ENCODE measurements at regions not wholly inside any gene's neighbourhood (a gene's known extent, or its start where the extent isn't known, plus 50 kb on each side); places are given as distances from the start of the nearest gene placed in this dataset.

DNA sequence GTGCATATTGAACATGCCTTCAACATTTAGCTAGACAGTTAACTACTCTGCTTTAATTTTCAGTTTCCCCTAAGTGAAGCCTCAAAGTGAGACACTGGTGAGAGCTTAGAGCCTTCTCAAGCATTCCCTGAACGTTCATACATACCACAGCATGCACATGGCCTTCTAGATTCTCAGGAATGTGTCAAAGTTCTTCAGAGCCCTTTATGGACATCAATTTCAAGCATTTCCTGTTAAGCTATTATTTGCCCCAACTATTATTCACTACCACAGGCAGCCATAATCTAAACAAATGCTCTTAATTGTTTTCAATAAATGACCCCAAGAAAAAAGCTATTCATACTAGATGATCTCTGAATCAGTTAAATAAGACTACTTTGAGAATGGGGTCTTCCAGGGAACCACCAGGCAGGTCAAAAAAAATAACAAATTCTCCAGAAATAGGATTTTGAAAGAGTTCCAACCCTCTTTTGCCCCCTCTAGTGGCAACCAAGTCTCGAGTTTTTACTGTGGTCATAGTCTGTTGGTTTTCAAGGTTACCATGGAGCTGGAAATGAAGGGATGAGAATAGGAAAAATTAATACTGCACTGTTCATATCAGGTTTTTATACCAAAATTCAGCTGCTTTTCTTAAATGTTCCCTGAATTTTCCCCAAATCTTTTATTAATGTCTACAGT lies 235.4 kb downstream of the RAB28 start:
- no peak overlapping the region for H3K27ac ChIP-seq (ENCODE audit: low read length)
- no peak overlapping the region for H3K9ac ChIP-seq (ENCODE audit: low read length)
- peaks cover 3% of the 10 kb centered on the region for H3K9me3 ChIP-seq (ENCODE audit: control insufficient read depth, low read depth, low read length)
- H3K4me3 ChIP-seq (ENCODE audit: low read length) = no peak overlapping the region
- no peaks in the 10 kb centered on the region for H3K27me3 ChIP-seq (ENCODE audit: control insufficient read depth, insufficient read depth, low read length)
- H3K36me3 ChIP-seq (ENCODE audit: control insufficient read depth, low read depth, low read length) = no peaks in the 10 kb centered on the region
- no peaks in the 10 kb centered on the region for H3K4me1 ChIP-seq (ENCODE audit: control insufficient read depth, low read depth, low read length)

DNA sequence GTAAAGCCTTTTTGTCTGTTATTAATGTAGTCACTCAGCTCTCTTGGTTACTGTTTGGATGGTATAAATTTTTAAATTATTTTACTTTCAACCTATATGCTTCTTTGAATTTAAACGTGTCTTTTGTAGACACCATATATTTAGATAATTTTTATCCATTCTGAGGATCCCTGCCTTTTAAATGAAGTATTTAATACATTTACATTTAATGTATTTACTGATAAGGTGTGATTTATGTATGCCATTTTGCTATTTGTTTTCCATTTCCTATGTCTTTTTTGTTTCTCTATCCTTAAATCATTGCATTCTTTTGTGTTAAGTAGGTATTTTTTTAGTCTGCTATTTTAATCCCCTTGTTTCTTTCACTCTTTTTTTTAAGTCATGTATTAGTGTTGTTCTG lies 238.0 kb downstream of the RAB28 start:
- Histone ChIP-seq H3K9ac (ENCODE audit: low read length) (no peak overlapping the region), H3K4me3 (ENCODE audit: low read length) (no peak overlapping the region), H3K9me3 (ENCODE audit: control insufficient read depth, low read depth, low read length) (peaks cover 3% of the 10 kb centered on the region), H3K27ac (ENCODE audit: low read length) (no peak overlapping the region), H3K27me3 (ENCODE audit: control insufficient read depth, insufficient read depth, low read length) (no peaks in the 10 kb centered on the region), H3K36me3 (ENCODE audit: control insufficient read depth, low read depth, low read length) (no peaks in the 10 kb centered on the region), H3K4me1 (ENCODE audit: control insufficient read depth, low read depth, low read length) (no peaks in the 10 kb centered on the region)

DNA sequence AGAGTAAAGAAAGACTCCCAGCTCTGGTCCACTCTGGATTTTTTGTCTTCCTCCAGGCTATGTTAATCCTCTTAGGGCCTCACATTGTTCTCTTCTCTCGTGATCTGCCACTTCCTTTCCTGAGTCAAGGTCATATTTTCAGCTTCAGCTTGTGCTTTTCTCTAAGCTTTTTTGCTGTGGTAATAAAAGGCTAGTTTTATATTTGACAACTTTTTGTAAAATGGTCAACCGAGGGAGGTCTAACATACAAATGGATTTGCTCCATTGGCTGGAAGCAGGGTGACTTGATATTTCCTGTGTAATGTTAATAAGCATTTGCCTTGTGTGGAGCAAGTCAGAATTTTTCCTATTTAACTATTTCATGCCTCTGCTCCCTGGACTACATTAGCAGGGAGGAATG lies 239.7 kb downstream of the RAB28 start:
- H3K9ac ChIP-seq (ENCODE audit: low read length) = no peak overlapping the region

DNA sequence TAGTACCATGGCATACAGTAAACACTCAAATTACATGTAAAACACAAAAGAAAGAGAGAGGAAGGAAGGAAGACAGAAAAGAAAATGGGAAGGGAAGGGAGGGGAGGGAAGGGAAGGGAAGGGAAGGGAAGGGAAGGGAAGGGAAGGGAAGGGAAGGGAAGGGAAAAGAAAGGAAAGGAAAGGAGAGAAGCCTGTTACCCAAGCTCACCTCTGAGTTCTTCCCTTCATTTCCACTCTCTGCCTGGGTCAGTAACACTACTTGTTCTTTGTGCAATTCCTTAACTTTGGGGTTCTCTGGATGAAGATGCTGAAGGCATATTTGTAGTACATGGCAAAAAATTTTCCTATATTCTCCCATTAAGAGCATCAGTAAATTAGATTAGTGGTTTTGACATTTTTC lies 241.0 kb downstream of the RAB28 start:
- Histone ChIP-seq H3K27me3 (ENCODE audit: control insufficient read depth, insufficient read depth, low read length) (no peaks in the 10 kb centered on the region), H3K27ac (ENCODE audit: low read length) (no peak overlapping the region), H3K9me3 (ENCODE audit: control insufficient read depth, low read depth, low read length) (peaks cover 3% of the 10 kb centered on the region), H3K9ac (ENCODE audit: low read length) (no peak overlapping the region), H3K4me1 (ENCODE audit: control insufficient read depth, low read depth, low read length) (no peaks in the 10 kb centered on the region), H3K36me3 (ENCODE audit: control insufficient read depth, low read depth, low read length) (no peaks in the 10 kb centered on the region), H3K4me3 (ENCODE audit: low read length) (no peak overlapping the region)

More for the DNA sequence above, 239.7 kb downstream of the RAB28 start:
- Histone ChIP-seq H3K9me3 (ENCODE audit: control insufficient read depth, low read depth, low read length) (peaks cover 3% of the 10 kb centered on the region), H3K36me3 (ENCODE audit: control insufficient read depth, low read depth, low read length) (no peaks in the 10 kb centered on the region), H3K27ac (ENCODE audit: low read length) (no peak overlapping the region), H3K27me3 (ENCODE audit: control insufficient read depth, insufficient read depth, low read length) (no peaks in the 10 kb centered on the region), H3K4me3 (ENCODE audit: low read length) (no peak overlapping the region), H3K4me1 (ENCODE audit: control insufficient read depth, low read depth, low read length) (no peaks in the 10 kb centered on the region)

DNA sequence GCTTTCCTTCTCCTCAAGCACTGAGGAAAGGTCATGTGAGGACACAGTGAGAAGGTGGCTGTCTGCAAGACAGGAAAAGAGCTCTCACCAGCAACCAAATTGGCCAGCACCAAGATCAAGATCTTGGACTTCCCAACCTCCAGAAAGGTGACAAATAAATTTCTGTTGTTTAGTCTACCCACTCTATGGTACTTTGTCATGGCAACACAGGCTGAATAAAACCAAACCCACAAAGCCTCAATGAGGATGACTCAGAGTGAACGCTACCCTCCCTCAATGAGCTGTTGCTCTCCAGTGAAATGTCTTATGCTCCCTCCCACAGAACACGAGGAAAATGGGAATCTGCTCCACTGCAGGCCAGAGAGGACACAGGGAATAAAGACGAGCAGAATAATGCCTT lies 244.1 kb downstream of the RAB28 start:
- Histone ChIP-seq H3K9me3 (ENCODE audit: control insufficient read depth, low read depth, low read length) (no peaks in the 10 kb centered on the region), H3K27ac (ENCODE audit: low read length) (no peak overlapping the region), H3K27me3 (ENCODE audit: control insufficient read depth, insufficient read depth, low read length) (no peaks in the 10 kb centered on the region), H3K9ac (ENCODE audit: low read length) (no peak overlapping the region), H3K4me1 (ENCODE audit: control insufficient read depth, low read depth, low read length) (no peaks in the 10 kb centered on the region), H3K4me3 (ENCODE audit: low read length) (no peak overlapping the region), H3K36me3 (ENCODE audit: control insufficient read depth, low read depth, low read length) (no peaks in the 10 kb centered on the region)

DNA sequence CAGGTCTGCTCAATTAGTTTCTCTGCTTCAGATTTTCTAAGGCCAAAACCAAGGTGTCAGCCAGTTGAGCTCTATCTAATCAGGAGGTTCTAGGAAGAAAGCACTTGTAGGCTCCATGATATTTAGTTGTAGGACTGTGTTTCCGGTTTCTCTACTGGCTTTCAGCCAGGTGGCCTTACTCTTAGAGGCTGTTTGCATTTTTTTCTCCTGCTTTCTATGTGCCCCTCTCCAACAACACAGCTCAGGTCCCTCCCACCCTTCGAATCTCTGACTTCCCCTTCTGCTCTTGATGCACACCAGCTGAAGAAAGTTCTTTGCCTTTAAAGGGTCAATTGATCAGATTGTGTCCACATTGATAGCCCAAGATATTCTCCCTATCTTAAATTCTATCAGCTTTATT lies 245.2 kb downstream of the RAB28 start:
- no peaks in the 10 kb centered on the region for H3K9me3 ChIP-seq (ENCODE audit: control insufficient read depth, low read depth, low read length)
- H3K36me3 ChIP-seq (ENCODE audit: control insufficient read depth, low read depth, low read length) = no peaks in the 10 kb centered on the region
- H3K4me3 ChIP-seq (ENCODE audit: low read length) = no peak overlapping the region
- no peaks in the 10 kb centered on the region for H3K27me3 ChIP-seq (ENCODE audit: control insufficient read depth, insufficient read depth, low read length)
- H3K4me1 ChIP-seq (ENCODE audit: control insufficient read depth, low read depth, low read length) = no peaks in the 10 kb centered on the region
- H3K9ac ChIP-seq (ENCODE audit: low read length) = no peak overlapping the region
- no peak overlapping the region for H3K27ac ChIP-seq (ENCODE audit: low read length)

DNA sequence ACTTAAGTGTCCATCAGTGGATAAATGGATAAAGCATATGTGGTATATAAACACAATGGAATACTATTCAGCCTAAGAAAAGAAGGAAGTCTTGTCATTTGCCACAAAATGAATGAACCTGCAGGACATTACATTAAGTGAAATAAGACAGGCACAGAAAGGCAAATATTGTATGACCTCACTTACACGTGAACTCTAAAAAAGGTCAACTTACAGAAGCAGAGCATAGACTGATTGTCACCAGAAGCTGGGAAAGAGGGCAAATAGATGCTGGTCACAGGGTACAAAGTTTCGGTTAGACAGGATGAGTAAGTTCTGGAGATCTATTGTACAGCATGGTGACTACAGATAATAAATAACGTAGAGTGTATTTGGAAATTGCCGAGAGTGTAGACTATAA lies 247.7 kb downstream of the RAB28 start:
- H3K27ac ChIP-seq (ENCODE audit: low read length) = no peak overlapping the region
- no peaks in the 10 kb centered on the region for H3K27me3 ChIP-seq (ENCODE audit: control insufficient read depth, insufficient read depth, low read length)
- no peak overlapping the region for H3K9ac ChIP-seq (ENCODE audit: low read length)
- no peak overlapping the region for H3K4me3 ChIP-seq (ENCODE audit: low read length)
- H3K36me3 ChIP-seq (ENCODE audit: control insufficient read depth, low read depth, low read length) = no peaks in the 10 kb centered on the region
- no peaks in the 10 kb centered on the region for H3K9me3 ChIP-seq (ENCODE audit: control insufficient read depth, low read depth, low read length)
- H3K4me1 ChIP-seq (ENCODE audit: control insufficient read depth, low read depth, low read length) = no peaks in the 10 kb centered on the region

DNA sequence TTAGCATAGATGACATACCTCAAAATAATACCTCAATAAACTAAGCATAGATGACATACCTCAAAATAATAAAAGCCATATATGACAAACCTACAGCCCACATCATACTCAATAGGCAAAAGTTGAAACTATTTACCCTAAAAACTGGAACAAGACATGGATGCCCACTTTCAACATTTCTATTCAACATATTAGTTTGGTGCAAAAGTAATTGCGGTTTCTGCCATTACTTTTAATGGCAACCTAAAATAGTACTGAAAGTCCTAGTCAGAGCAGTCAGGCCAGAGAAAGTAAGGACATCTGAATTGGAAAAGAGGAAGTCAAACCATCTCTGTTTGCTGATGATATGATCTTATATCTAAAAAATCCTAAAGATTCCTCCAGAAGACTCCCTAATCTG lies 250.4 kb downstream of the RAB28 start:
- Histone ChIP-seq H3K4me1 (ENCODE audit: control insufficient read depth, low read depth, low read length) (no peaks in the 10 kb centered on the region), H3K9ac (ENCODE audit: low read length) (no peak overlapping the region), H3K27ac (ENCODE audit: low read length) (no peak overlapping the region), H3K9me3 (ENCODE audit: control insufficient read depth, low read depth, low read length) (no peaks in the 10 kb centered on the region), H3K36me3 (ENCODE audit: control insufficient read depth, low read depth, low read length) (no peaks in the 10 kb centered on the region), H3K27me3 (ENCODE audit: control insufficient read depth, insufficient read depth, low read length) (no peaks in the 10 kb centered on the region), H3K4me3 (ENCODE audit: low read length) (no peak overlapping the region)

DNA sequence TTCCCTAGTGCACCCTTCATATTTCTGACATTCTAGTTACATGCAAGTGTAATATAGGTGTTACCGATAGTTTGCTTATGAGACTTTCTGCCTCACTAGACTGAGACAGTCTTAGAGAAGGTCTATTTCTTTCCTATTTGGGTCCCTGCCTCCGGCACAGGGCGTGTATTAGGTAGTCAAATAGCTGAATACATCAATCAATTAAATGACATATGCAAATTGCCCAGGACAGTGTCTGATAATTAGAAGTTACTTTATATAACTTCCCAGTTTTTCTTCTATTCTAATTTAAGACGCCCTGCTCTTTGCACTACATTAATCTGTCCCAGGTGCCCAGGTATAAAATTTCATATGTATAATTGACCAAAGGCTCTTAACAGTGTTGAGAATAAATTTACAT lies 264.2 kb downstream of the RAB28 start:
- no peaks in the 10 kb centered on the region for H3K27me3 ChIP-seq (ENCODE audit: control insufficient read depth, insufficient read depth, low read length)
- no peaks in the 10 kb centered on the region for H3K36me3 ChIP-seq (ENCODE audit: control insufficient read depth, low read depth, low read length)
- no peaks in the 10 kb centered on the region for H3K4me1 ChIP-seq (ENCODE audit: control insufficient read depth, low read depth, low read length)
- no peak overlapping the region for H3K4me3 ChIP-seq (ENCODE audit: low read length)
- no peak overlapping the region for H3K9ac ChIP-seq (ENCODE audit: low read length)
- no peak overlapping the region for H3K27ac ChIP-seq (ENCODE audit: low read length)
- no peaks in the 10 kb centered on the region for H3K9me3 ChIP-seq (ENCODE audit: control insufficient read depth, low read depth, low read length)

DNA sequence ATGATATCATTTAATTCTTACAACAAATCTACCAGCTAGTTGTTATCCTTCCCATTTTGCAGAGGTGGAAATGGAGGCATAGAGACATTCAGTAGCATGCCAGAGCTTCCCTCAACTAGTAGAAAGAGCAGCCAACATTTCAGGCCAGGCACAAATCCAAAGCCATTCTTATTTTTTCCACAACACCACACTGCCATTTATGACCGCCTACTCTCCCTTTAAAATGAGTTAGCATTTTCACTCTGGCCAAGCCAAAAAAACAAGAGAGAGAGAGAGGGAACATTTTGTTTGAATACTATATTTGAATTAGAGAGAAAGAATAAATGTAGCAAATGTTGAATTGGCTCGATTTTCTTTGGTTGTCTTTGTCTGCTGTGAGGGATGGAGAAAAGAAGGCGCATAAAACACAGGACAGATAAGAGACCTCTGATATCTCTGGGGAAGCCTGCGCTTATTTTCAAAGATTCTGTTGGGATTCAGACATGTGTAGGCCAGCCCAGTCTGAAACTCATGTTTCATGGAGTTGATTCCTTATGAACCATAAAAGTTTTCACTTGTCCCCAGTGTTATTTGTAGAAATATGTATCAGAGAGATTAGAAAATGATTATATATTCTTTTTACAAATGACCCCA lies 265.7 kb downstream of the RAB28 start:
- Histone ChIP-seq H3K4me1 (ENCODE audit: control insufficient read depth, low read depth, low read length) (no peaks in the 10 kb centered on the region), H3K36me3 (ENCODE audit: control insufficient read depth, low read depth, low read length) (no peaks in the 10 kb centered on the region), H3K9ac (ENCODE audit: low read length) (no peak overlapping the region), H3K4me3 (ENCODE audit: low read length) (no peak overlapping the region), H3K27ac (ENCODE audit: low read length) (no peak overlapping the region), H3K9me3 (ENCODE audit: control insufficient read depth, low read depth, low read length) (no peaks in the 10 kb centered on the region), H3K27me3 (ENCODE audit: control insufficient read depth, insufficient read depth, low read length) (no peaks in the 10 kb centered on the region)

DNA sequence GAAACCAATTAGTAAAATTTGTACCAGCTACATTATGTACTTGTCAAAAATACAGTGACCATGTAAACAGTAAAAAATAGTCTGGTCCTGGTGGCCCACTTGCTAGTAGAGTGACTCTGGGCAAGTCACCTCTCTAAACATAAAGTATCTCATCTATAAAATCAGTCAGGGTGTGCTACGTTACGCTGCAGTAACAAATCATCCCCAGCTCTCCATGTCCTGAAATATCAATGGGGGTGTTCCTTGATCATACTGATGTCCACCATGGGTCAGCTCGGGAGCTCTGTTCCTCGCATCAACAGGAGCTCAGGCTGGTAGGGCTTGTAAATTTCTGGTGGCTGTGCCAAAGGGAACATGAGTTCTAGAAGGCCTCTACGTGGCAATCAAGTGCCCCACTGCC lies 268.6 kb downstream of the RAB28 start:
- Histone ChIP-seq H3K27me3 (ENCODE audit: control insufficient read depth, insufficient read depth, low read length) (no peaks in the 10 kb centered on the region), H3K27ac (ENCODE audit: low read length) (no peak overlapping the region), H3K4me1 (ENCODE audit: control insufficient read depth, low read depth, low read length) (no peaks in the 10 kb centered on the region), H3K4me3 (ENCODE audit: low read length) (no peak overlapping the region), H3K9me3 (ENCODE audit: control insufficient read depth, low read depth, low read length) (no peaks in the 10 kb centered on the region), H3K9ac (ENCODE audit: low read length) (no peak overlapping the region), H3K36me3 (ENCODE audit: control insufficient read depth, low read depth, low read length) (no peaks in the 10 kb centered on the region)

DNA sequence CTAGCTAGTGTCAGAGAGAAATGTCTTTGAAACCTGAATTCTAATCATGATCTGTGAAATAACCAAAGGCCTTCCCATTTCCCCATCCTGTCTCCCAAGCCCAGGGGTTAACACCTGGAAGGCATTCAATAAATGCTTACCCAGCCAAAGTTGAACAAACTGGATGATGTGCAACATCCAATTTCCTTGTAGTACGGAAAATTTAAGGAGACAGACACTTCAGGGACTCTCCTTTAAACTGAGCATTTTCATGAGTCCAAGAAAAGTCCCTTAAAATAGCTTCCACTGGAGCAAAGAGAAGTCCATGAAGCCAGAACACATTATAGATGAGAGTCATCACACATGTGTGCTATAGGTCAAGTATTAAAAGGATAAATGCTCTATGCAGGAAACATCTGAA lies 271.2 kb downstream of the RAB28 start:
- Histone ChIP-seq H3K36me3 (ENCODE audit: control insufficient read depth, low read depth, low read length) (no peaks in the 10 kb centered on the region), H3K4me3 (ENCODE audit: low read length) (no peak overlapping the region), H3K4me1 (ENCODE audit: control insufficient read depth, low read depth, low read length) (no peaks in the 10 kb centered on the region), H3K27me3 (ENCODE audit: control insufficient read depth, insufficient read depth, low read length) (no peaks in the 10 kb centered on the region), H3K9ac (ENCODE audit: low read length) (no peak overlapping the region), H3K9me3 (ENCODE audit: control insufficient read depth, low read depth, low read length) (no peaks in the 10 kb centered on the region), H3K27ac (ENCODE audit: low read length) (no peak overlapping the region)

Data from iPS-18a (cell line).